Adrenal gland (tissue), 9 donors: ENCODE measurements at regions not wholly inside any gene's neighbourhood (a gene's known extent, or its start where the extent isn't known, plus 50 kb on each side); places are given as distances from the start of the nearest gene placed in this dataset.

Experiments used
- DNase-seq, 7 donors: peaks; one replicate each; pipeline ENCODE4 v3.0.0-alpha.2; 2019 to 2020
- H3K27ac ChIP-seq, 5 donors: fragments of 200-600 bp; sonication (generic) in 4 of 5; 1 replicate in 3 of 5; 2 replicates in 2 of 5; pipeline versions ENCODE4 v1.5.1 to v1.8.0; 2016 to 2020; ENCODE audit warnings: mild to moderate bottlenecking in 1 of 5
- H3K27me3 ChIP-seq: fragments of 200-600 bp; 2 replicates; pipeline ENCODE4 v1.8.0; 2021
- H3K36me3 ChIP-seq, 2 donors: fragments of 200-600 bp; replicated peaks in 1 of 2; 1 replicate in 1 of 2; 2 replicates in 1 of 2; pipeline versions ENCODE4 v1.5.1 to v1.8.0; 2018 to 2022
- H3K4me1 ChIP-seq, 2 donors: fragments of 200-600 bp; replicated peaks in 1 of 2; 1 replicate in 1 of 2; 2 replicates in 1 of 2; pipeline versions ENCODE4 v1.5.1 to v1.8.0; 2018 to 2021
- H3K4me3 ChIP-seq, 4 donors: fragments of 200-600 bp; sonication (generic) in 3 of 4; one replicate each; pipeline ENCODE4 v1.5.1; 2016 to 2018
- H3K9me3 ChIP-seq, 3 donors: fragments of 200-600 bp; sonication (generic) in 1 of 3; replicated peaks in 1 of 3; 1 replicate in 2 of 3; 2 replicates in 1 of 3; pipeline versions ENCODE4 v1.5.1 to v1.8.0; 2016 to 2021
- POLR2A ChIP-seq, 2 donors: fragments of 450-650 bp; IDR thresholded peaks; one replicate each; pipeline ENCODE4 v1.6.1; 2017; ENCODE audit warnings: antibody characterized with exemption in 2 of 2, mild to moderate bottlenecking in 2 of 2, moderate library complexity in 1 of 2
- WGBS, 4 donors: extraction: QIAGEN DNeasy Blood & Tissue Kit in 2 of 4; methylation state at CpG; one replicate each; pipeline versions ENCODE4 v1.1.5 to v1.1.7; 2013 to 2017; 5-methylcytosine and 5-hydroxymethylcytosine counted together
- intact Hi-C, 2 donors: fragments of 100-400 bp; cut with DNase I; formaldehyde crosslinking; loops; one replicate each; pipeline versions ENCODE4 v1.14.1 to v1.15.0; 2022 to 2023
- TF ChIP-seq, protein P1 (sequence below), 6 experiments: fragments of 450-650 bp in 4 of 6; fragments of 200-600 bp in 2 of 6; sonication (generic) in 1 of 6; IDR thresholded peaks; 1 replicate in 5 of 6; 2 replicates in 1 of 6; pipeline versions ENCODE4 v1.5.1 to v1.8.0; 2016 to 2021; ENCODE audit warnings: antibody characterized with exemption in 6 of 6, mild to moderate bottlenecking in 2 of 6, moderate library complexity in 1 of 6
- donor health status: healthy with polysubstance abuse.
- donor health status: Bipolar disorder and iron deficiency.
- donor health status: DM: yes; HTN: yes; CAD: no.
- donor health status: DM: no; HTN: no; CAD: no.
- donor health status: DM: no; HTN: no; CAD: no.

DNA sequence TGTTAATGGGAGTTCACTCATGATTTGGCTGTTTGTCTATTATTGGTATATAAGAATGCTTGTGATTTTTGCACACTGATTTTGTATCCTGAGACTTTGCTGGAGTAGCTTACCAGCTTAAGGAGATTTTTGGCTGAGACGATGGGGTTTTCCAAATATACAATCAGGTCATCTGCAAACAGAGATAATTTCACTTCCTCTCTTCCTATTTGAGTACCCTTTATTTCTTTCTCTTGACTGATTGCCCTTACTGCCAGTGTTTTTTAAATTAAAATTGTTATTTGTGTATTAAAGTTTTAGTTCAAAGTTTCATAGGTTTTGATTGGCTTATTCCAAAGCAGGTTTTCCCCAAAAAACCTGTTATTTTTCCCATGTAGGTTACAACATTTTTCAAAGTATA is 390.5 kb upstream of the RBMS3 start:
- DNase-seq, result no peak
- H3K36me3 ChIP-seq, result no peaks in the 10 kb centered on the region
- H3K27me3 ChIP-seq, result no peaks in the 10 kb centered on the region
- H3K4me1 ChIP-seq, result no peaks in the 10 kb centered on the region
- no peaks in the 10 kb centered on the region for H3K9me3 ChIP-seq
- H3K4me3 ChIP-seq, result no peak overlapping the region
- WGBS, 4 donors, result 57 to 72% (median 65%) methylated on average over 1 of the region's 1 CpG
- no peak overlapping the region for H3K27ac ChIP-seq
- TF ChIP-seq, protein P1, sequence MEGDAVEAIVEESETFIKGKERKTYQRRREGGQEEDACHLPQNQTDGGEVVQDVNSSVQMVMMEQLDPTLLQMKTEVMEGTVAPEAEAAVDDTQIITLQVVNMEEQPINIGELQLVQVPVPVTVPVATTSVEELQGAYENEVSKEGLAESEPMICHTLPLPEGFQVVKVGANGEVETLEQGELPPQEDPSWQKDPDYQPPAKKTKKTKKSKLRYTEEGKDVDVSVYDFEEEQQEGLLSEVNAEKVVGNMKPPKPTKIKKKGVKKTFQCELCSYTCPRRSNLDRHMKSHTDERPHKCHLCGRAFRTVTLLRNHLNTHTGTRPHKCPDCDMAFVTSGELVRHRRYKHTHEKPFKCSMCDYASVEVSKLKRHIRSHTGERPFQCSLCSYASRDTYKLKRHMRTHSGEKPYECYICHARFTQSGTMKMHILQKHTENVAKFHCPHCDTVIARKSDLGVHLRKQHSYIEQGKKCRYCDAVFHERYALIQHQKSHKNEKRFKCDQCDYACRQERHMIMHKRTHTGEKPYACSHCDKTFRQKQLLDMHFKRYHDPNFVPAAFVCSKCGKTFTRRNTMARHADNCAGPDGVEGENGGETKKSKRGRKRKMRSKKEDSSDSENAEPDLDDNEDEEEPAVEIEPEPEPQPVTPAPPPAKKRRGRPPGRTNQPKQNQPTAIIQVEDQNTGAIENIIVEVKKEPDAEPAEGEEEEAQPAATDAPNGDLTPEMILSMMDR (IDR thresholded peaks at IDR 0.05), result no peak
- TF ChIP-seq POLR2A (IDR thresholded peaks at IDR 0.05), result no peak
- intact Hi-C loops, result no loop called here

DNA sequence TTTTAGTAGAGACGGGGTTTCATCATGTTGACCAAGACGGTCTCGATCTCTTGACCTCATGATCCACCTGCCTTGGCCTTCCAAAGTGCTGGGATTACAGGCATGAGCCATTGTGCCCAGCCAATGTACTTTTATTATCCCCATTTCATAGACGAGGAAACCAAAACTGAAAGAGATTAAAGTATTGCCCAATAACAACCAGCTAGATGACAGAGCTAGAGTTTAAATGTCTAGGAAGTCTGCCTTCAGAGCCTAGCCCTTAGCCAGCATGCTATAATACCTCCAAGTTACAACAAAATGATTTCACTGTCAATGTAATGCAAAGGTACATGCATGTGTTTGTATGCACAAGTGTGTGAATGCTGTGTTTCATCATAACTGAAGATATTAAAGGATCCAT is 389.4 kb upstream of the RBMS3 start:
- Histone ChIP-seq H3K4me3 (no peak overlapping the region), H3K27ac (no peak overlapping the region), H3K4me1 (no peaks in the 10 kb centered on the region), H3K36me3 (no peaks in the 10 kb centered on the region), H3K9me3 (no peaks in the 10 kb centered on the region), H3K27me3 (no peaks in the 10 kb centered on the region)
- WGBS, 4 donors, result 84 to 93% (median 88%) methylated on average over 4 of the region's 4 CpGs
- DNase-seq, result no peak
- intact Hi-C loops, result no loop called here
- no peak for TF ChIP-seq POLR2A (IDR thresholded peaks at IDR 0.05)
- TF ChIP-seq, protein P1 (IDR thresholded peaks at IDR 0.05), result no peak

DNA sequence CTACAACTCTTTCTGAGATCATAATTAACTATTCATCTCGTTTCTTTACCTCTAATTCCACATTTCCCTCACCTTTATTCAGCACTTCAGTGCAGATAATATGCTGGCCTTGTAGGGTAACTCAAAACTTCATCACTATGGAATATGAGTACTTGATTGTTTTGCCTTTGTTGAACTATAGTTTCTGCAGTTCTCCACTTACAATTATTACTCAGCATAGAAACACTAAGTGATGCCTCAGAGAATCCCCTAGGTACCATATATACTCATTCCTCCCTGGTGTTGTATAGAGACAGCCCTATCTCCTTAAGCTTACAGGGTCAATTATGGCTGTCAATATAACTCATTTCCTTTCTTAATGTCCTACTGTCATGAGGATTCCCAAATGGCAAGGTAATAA is 380.6 kb upstream of the RBMS3 start:
- Histone ChIP-seq H3K4me1 (peaks cover 0 to 11% of the 10 kb centered on the region in 2 donors), H3K4me3 (no peak overlapping the region), H3K36me3 (no peaks in the 10 kb centered on the region), H3K27me3 (no peaks in the 10 kb centered on the region), H3K27ac (no peak overlapping the region), H3K9me3 (no peaks in the 10 kb centered on the region)
- DNase-seq, result no peak
- intact Hi-C loops, result no loop called here
- TF ChIP-seq POLR2A (IDR thresholded peaks at IDR 0.05), result no peak
- TF ChIP-seq, protein P1 (IDR thresholded peaks at IDR 0.05), result no peak
- WGBS, 4 donors, result 39 to 79% (median 58%) methylated on average over 1 of the region's 1 CpG

DNA sequence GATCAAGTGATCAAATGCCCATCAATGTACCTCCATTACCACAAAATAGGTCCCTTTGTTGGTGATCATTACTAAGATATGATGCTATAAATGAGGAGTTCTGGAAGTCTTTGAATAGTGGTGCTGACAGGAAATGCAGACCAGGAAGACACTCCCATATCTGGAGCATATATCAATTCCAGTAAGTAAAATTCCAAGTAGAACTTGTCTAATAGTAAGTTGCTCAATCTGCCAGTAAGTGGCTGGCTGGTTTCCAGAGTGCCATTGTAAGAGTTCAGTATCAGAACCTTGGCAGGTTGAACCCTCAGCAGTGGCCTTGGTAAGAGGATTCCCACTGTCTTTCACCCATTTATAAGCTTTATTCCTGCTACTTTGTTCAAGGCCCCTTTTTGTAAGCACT is 379.9 kb upstream of the RBMS3 start:
- peaks cover 0 to 11% of the 10 kb centered on the region in 2 donors for H3K4me1 ChIP-seq
- peak; percentile 33 to 94 (median 80) for DNase-seq
- H3K9me3 ChIP-seq, result no peaks in the 10 kb centered on the region
- intact Hi-C loops, result no loop called here
- no peak overlapping the region for H3K4me3 ChIP-seq
- TF ChIP-seq POLR2A (IDR thresholded peaks at IDR 0.05), result no peak
- TF ChIP-seq, protein P1 (IDR thresholded peaks at IDR 0.05), result no peak
- peak overlapping the region in 2 of 5 donors; percentile 41 to 50 for H3K27ac ChIP-seq
- no peaks in the 10 kb centered on the region for H3K36me3 ChIP-seq
- H3K27me3 ChIP-seq, result no peaks in the 10 kb centered on the region
